ENCODE measurements at regions not wholly inside any gene's neighbourhood (a gene's known extent, or its start where the extent isn't known, plus 50 kb on each side); places are given as distances from the start of the nearest gene placed in this dataset.

DNA sequence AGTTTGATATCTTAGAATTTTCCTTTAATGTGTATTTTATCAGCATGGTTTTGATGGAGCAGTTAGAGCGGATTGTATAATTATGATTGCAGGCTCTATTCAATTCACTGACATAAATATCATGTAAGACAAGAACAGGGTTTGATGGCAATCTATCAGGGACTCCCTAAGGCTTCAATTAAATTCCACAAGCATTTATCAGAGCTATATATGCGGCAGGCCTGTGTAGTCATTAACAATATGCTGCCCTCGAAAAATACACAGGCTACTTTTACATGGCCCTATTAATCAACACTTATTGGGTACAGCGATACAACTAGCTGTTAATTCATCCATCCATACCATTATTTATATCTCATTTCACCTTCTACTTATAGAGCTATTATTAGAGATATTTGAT, 358.1 kb upstream of the TPK1 start:
- Histone ChIP-seq H3K36me3 (ENCODE audit: control insufficient read depth in 2 of 2, extremely low read depth in 1 of 2, insufficient read depth in 2 of 2, low read length in 2 of 2) (no peaks in the 10 kb centered on the region), H3K4me1 (ENCODE audit: control insufficient read depth, extremely low read depth, insufficient read depth, low read length) (no peaks in the 10 kb centered on the region), H3K4me3 (replicated peaks in 1 of 3; ENCODE audit: insufficient read depth in 1 of 3, low read depth in 1 of 3, low read length in 3 of 3) (no peak overlapping the region), H3K27me3 (ENCODE audit: control insufficient read depth in 2 of 2, insufficient read depth in 2 of 2, low read length in 2 of 2) (no peaks in the 10 kb centered on the region), H3K9me1 (replicated peaks; ENCODE audit: control insufficient read depth, extremely low read depth, insufficient read depth, low read length) (no peaks in the 10 kb centered on the region), H3K9me3 (replicated peaks; ENCODE audit: control insufficient read depth, insufficient read depth, low read length) (no peaks in the 10 kb centered on the region), H2AFZ (ENCODE audit: low read depth, low read length) (no peak overlapping the region), H4K20me1 (replicated peaks; ENCODE audit: control insufficient read depth, extremely low read depth, insufficient read depth, low read length) (no peaks in the 10 kb centered on the region), H3K9ac (replicated peaks; ENCODE audit: extremely low read depth, insufficient read depth, low read length) (no peak overlapping the region), H3K27ac (ENCODE audit: insufficient read depth, low read depth, low read length) (no peak overlapping the region), H3K79me2 (ENCODE audit: control insufficient read depth, insufficient read depth, low read length) (no peaks in the 10 kb centered on the region), H3K4me2 (ENCODE audit: insufficient read depth, low read length) (no peak overlapping the region)
- no peak for DNase-seq (ENCODE audit: low read depth, low spot score)
- TF ChIP-seq, protein P1, sequence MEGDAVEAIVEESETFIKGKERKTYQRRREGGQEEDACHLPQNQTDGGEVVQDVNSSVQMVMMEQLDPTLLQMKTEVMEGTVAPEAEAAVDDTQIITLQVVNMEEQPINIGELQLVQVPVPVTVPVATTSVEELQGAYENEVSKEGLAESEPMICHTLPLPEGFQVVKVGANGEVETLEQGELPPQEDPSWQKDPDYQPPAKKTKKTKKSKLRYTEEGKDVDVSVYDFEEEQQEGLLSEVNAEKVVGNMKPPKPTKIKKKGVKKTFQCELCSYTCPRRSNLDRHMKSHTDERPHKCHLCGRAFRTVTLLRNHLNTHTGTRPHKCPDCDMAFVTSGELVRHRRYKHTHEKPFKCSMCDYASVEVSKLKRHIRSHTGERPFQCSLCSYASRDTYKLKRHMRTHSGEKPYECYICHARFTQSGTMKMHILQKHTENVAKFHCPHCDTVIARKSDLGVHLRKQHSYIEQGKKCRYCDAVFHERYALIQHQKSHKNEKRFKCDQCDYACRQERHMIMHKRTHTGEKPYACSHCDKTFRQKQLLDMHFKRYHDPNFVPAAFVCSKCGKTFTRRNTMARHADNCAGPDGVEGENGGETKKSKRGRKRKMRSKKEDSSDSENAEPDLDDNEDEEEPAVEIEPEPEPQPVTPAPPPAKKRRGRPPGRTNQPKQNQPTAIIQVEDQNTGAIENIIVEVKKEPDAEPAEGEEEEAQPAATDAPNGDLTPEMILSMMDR (IDR thresholded peaks at IDR 0.05; ENCODE audit: extremely low read depth in 1 of 2, insufficient read depth in 1 of 2, low read depth in 1 of 2, low read length in 2 of 2) = no peak
- no peak for TF ChIP-seq JUN (IDR thresholded peaks at IDR 0.05; ENCODE audit: borderline replicate concordance, insufficient read depth, insufficient read length, low read depth)
- TF ChIP-seq GATA2 (IDR thresholded peaks at IDR 0.05; ENCODE audit: insufficient read depth, insufficient read length, low read depth, low read length) = no peak
- TF ChIP-seq EZH2 (IDR thresholded peaks at IDR 0.05; ENCODE audit: borderline replicate concordance, low read depth, low read length, severe bottlenecking) = no peak
- dilution Hi-C loops (cut with MboI; ENCODE audit: extremely low pct_ligation_motif_present, low sequenced_read_pairs) = no loop called here
- CTCF ChIA-PET = interaction anchor here (0.7 kb wide), 1 partner anchor 11 kb away, joined by 3 read pairs; no protein-coding TSS in a partner anchor
- no peak for FAIRE-seq
- intact Hi-C loops (cut with micrococcal nuclease) = no loop called here
- no TSS peak for BruUV-seq (replicated peaks)
- POLR2A ChIA-PET = no interaction called here

DNA sequence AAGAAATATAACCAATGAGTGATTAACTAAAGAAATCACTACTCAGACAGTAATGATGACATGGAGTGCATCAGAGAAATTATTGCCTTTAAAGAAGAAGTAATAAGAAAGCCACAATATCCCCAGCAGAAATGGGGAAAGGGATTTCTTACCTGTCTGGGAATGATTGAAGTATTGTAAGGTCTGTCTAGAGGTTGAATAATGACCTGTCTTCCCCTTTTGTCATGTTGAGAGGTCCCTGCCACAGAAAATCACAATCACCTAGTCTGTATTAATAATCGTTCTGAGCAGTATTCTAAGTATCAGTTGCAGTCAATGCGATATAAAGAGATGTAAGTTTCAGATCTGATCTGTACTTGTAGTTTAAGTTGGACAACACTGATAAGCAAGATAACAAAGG, 349.1 kb upstream of the TPK1 start:
- no peak for DNase-seq (ENCODE audit: low read depth, low spot score)
- no TSS peak for BruUV-seq (replicated peaks)
- H4K20me1 ChIP-seq (replicated peaks; ENCODE audit: control insufficient read depth, extremely low read depth, insufficient read depth, low read length) = no peaks in the 10 kb centered on the region
- H3K4me3 ChIP-seq (replicated peaks in 1 of 3; ENCODE audit: insufficient read depth in 1 of 3, low read depth in 1 of 3, low read length in 3 of 3) = no peak overlapping the region
- intact Hi-C loops (cut with micrococcal nuclease) = no loop called here
- H3K9ac ChIP-seq (replicated peaks; ENCODE audit: extremely low read depth, insufficient read depth, low read length) = no peak overlapping the region
- H3K4me2 ChIP-seq (ENCODE audit: insufficient read depth, low read length) = no peak overlapping the region
- H2AFZ ChIP-seq (ENCODE audit: low read depth, low read length) = no peak overlapping the region
- H3K27ac ChIP-seq (ENCODE audit: insufficient read depth, low read depth, low read length) = no peak overlapping the region
- H3K9me1 ChIP-seq (replicated peaks; ENCODE audit: control insufficient read depth, extremely low read depth, insufficient read depth, low read length) = no peaks in the 10 kb centered on the region
- H3K9me3 ChIP-seq (replicated peaks; ENCODE audit: control insufficient read depth, insufficient read depth, low read length) = peaks cover 1% of the 10 kb centered on the region
- POLR2A ChIA-PET = no interaction called here
- CTCF ChIA-PET = no interaction called here
- dilution Hi-C loops (cut with MboI; ENCODE audit: extremely low pct_ligation_motif_present, low sequenced_read_pairs) = no loop called here
- no peaks in the 10 kb centered on the region for H3K79me2 ChIP-seq (ENCODE audit: control insufficient read depth, insufficient read depth, low read length)
- H3K4me1 ChIP-seq (ENCODE audit: control insufficient read depth, extremely low read depth, insufficient read depth, low read length) = no peaks in the 10 kb centered on the region
- TF ChIP-seq, protein P1 (IDR thresholded peaks at IDR 0.05; ENCODE audit: extremely low read depth in 1 of 2, insufficient read depth in 1 of 2, low read depth in 1 of 2, low read length in 2 of 2) = no peak
- no peak for TF ChIP-seq POLR2A (IDR thresholded peaks at IDR 0.05; ENCODE audit: low read depth, low read length)
- no peak for TF ChIP-seq MYC (IDR thresholded peaks at IDR 0.05; ENCODE audit: low read depth, low read length)
- TF ChIP-seq JUN (IDR thresholded peaks at IDR 0.05; ENCODE audit: borderline replicate concordance, insufficient read depth, insufficient read length, low read depth) = no peak
- no peak for TF ChIP-seq POLR2AphosphoS5 (IDR thresholded peaks at IDR 0.05; ENCODE audit: insufficient read depth, low read depth, low read length)
- TF ChIP-seq EZH2 (IDR thresholded peaks at IDR 0.05; ENCODE audit: borderline replicate concordance, low read depth, low read length, severe bottlenecking) = no peak
- no peak for TF ChIP-seq FOS (IDR thresholded peaks at IDR 0.05; ENCODE audit: borderline replicate concordance, insufficient read depth, low read length)
- TF ChIP-seq, protein P2, sequence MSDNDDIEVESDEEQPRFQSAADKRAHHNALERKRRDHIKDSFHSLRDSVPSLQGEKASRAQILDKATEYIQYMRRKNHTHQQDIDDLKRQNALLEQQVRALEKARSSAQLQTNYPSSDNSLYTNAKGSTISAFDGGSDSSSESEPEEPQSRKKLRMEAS (IDR thresholded peaks at IDR 0.05; ENCODE audit: insufficient read depth, insufficient read length) = no peak
- no peak for TF ChIP-seq GATA2 (IDR thresholded peaks at IDR 0.05; ENCODE audit: insufficient read depth, insufficient read length, low read depth, low read length)
- no peaks in the 10 kb centered on the region for H3K36me3 ChIP-seq (ENCODE audit: control insufficient read depth in 2 of 2, extremely low read depth in 1 of 2, insufficient read depth in 2 of 2, low read length in 2 of 2)
- H3K27me3 ChIP-seq (ENCODE audit: control insufficient read depth in 2 of 2, insufficient read depth in 2 of 2, low read length in 2 of 2) = no peaks in the 10 kb centered on the region
- FAIRE-seq = no peak

Data from endothelial cell of umbilical vein (primary cell).